KMS-11 (cell line): ENCODE measurements at regions not wholly inside any gene's neighbourhood (a gene's known extent, or its start where the extent isn't known, plus 50 kb on each side); places are given as distances from the start of the nearest gene placed in this dataset.

ENCODE experiments used
- H2AFZ ChIP-seq: fragments of 200-600 bp; sonication (generic); 2 replicates; pipeline ENCODE4 v1.6.1; 2016; ENCODE audit warnings: antibody characterized with exemption, mixed run types, low read depth
- H3K27ac ChIP-seq: fragments of 200-600 bp; sonication (generic); 2 replicates; pipeline ENCODE4 v1.6.1; 2016; ENCODE audit warnings: mild to moderate bottlenecking, mixed run types
- H3K27me3 ChIP-seq: fragments of 200-600 bp; sonication (generic); 2 replicates; pipeline ENCODE4 v1.6.1; 2017; ENCODE audit warnings: mild to moderate bottlenecking, low read depth, mixed run types, moderate library complexity; ENCODE audit not compliant: insufficient read depth
- H3K36me3 ChIP-seq: fragments of 200-600 bp; sonication (generic); 2 replicates; pipeline ENCODE4 v1.6.1; 2017; ENCODE audit warnings: mild to moderate bottlenecking, mixed run types; ENCODE audit not compliant: insufficient read depth
- H3K4me1 ChIP-seq: fragments of 200-600 bp; sonication (generic); 2 replicates; pipeline ENCODE4 v1.6.1; 2016; ENCODE audit warnings: mild to moderate bottlenecking, low read depth, mixed run types; ENCODE audit not compliant: poor library complexity, severe bottlenecking
- H3K4me2 ChIP-seq: fragments of 200-600 bp; sonication (generic); 2 replicates; pipeline ENCODE4 v1.7.0; 2016; ENCODE audit warnings: mild to moderate bottlenecking, mixed run types
- H3K4me3 ChIP-seq: fragments of 200-600 bp; sonication (generic); IDR thresholded peaks from 2 replicates; pipeline ENCODE4 v1.6.1; 2017; ENCODE audit warnings: low read depth, low read length, mixed read lengths; ENCODE audit not compliant: insufficient read depth
- H3K79me2 ChIP-seq: fragments of 200-600 bp; sonication (generic); 2 replicates; pipeline ENCODE4 v1.6.1; 2016; ENCODE audit warnings: low read depth, mixed run types; ENCODE audit not compliant: insufficient read depth
- H3K9ac ChIP-seq: fragments of 200-600 bp; sonication (generic); 2 replicates; pipeline ENCODE4 v1.6.1; 2016; ENCODE audit warnings: mild to moderate bottlenecking, mixed run types
- H4K20me1 ChIP-seq: fragments of 200-600 bp; sonication (generic); 2 replicates; pipeline ENCODE4 v1.6.1; 2016; ENCODE audit warnings: mild to moderate bottlenecking, mixed run types; ENCODE audit not compliant: insufficient read depth
- CTCF ChIP-seq: fragments of 200-600 bp; sonication (generic); conservative IDR thresholded peaks from 2 replicates; pipeline ENCODE4 v1.6.1; 2017; ENCODE audit warnings: low read depth, mild to moderate bottlenecking, antibody characterized with exemption, low read length, moderate library complexity, mixed read lengths

DNA sequence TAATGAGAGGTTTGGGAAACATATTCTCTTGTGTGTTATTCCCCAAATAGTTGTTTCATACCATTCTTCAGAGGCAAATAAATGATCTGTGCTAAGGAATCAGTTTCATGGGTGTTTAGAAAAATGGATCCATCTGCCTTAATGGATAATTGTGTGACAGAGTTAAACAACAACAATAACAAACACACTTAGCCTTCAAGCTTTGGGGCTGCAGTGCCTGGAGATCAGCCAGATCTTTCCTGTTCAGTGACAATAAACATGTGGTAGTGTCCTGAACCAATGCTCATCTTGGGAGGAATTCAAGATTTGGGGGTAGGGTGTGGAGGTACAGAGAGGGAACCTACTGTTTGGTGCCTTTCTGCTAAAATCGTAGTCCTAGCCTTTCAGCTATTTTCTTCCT is 93.7 kb upstream of the PRICKLE1 start:
- no peaks in the 10 kb centered on the region for H3K79me2 ChIP-seq
- H3K27ac ChIP-seq = no peak overlapping the region
- no peak overlapping the region for H3K4me3 ChIP-seq
- H3K4me1 ChIP-seq = peaks cover 12% of the 10 kb centered on the region
- no peaks in the 10 kb centered on the region for H3K36me3 ChIP-seq
- H3K27me3 ChIP-seq = no peaks in the 10 kb centered on the region
- TF ChIP-seq CTCF = no peak
- no peaks in the 10 kb centered on the region for H4K20me1 ChIP-seq
- H3K9ac ChIP-seq = no peak overlapping the region
- H3K4me2 ChIP-seq = no peak overlapping the region
- H2AFZ ChIP-seq = no peak overlapping the region

DNA sequence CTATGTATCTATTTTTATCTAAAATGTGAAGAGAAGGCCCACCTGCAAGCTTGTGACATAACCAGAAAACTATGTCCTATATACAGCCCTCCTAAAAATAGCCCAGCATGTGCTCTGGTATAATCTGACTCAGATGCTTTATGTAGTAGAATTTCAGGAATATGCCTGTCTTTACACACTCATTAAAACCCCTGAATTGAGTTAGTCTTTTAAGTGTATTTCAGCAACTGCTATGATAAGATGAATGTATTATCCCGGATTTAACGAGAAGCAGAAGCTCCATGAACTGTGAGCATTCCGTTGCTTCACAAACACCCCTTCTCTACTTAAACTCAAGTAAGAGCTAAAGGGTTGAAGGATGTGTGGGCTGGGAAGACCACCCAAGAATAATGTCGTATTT is 89.9 kb upstream of the PRICKLE1 start:
- TF ChIP-seq CTCF = no peak
- Histone ChIP-seq H3K4me1 (peaks cover 12% of the 10 kb centered on the region), H3K27ac (no peak overlapping the region), H3K79me2 (no peaks in the 10 kb centered on the region), H4K20me1 (no peaks in the 10 kb centered on the region), H3K4me3 (no peak overlapping the region), H3K36me3 (no peaks in the 10 kb centered on the region), H3K4me2 (peak overlapping the region; percentile 34), H3K27me3 (no peaks in the 10 kb centered on the region), H3K9ac (no peak overlapping the region), H2AFZ (0 out of 2 replicates have a peak overlapping the region, but pooled peaks have one; percentile 3)

GRCh38 chr12:42677461-42677860 is 87.9 kb upstream of the PRICKLE1 start:
- H3K9ac ChIP-seq = no peak overlapping the region
- H3K36me3 ChIP-seq = no peaks in the 10 kb centered on the region
- no peak overlapping the region for H3K4me3 ChIP-seq
- no peak overlapping the region for H3K4me2 ChIP-seq
- no peaks in the 10 kb centered on the region for H3K27me3 ChIP-seq
- TF ChIP-seq CTCF = no peak
- H2AFZ ChIP-seq = no peak overlapping the region
- H3K27ac ChIP-seq = no peak overlapping the region
- no peaks in the 10 kb centered on the region for H4K20me1 ChIP-seq
- H3K79me2 ChIP-seq = no peaks in the 10 kb centered on the region
- peaks cover 12% of the 10 kb centered on the region for H3K4me1 ChIP-seq

DNA sequence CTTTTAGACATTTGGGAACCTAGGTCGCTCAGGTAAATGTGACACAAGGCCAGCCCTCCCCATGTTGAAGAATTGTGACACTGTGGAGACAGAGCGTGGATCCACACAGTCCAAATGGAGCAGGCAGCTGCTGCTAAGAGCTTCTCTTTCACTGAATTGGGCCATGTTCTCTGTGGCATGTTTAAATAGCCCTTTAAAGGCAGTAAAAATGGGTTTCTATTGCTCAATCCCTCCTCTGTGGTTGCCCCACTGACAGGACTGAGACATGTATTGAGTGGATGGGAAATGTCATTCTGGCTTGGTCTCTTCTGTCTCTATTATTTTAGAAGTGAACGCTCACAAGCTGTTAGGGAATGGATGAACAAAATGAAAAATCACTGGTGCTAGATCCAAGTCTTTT is 84.0 kb upstream of the PRICKLE1 start:
- Histone ChIP-seq H3K4me1 (no peaks in the 10 kb centered on the region), H3K9ac (no peak overlapping the region)

More for the DNA sequence above, 84.0 kb upstream of the PRICKLE1 start:
- Histone ChIP-seq H3K79me2 (no peaks in the 10 kb centered on the region), H4K20me1 (no peaks in the 10 kb centered on the region), H3K27ac (no peak overlapping the region), H3K4me3 (no peak overlapping the region), H2AFZ (no peak overlapping the region), H3K27me3 (no peaks in the 10 kb centered on the region), H3K4me2 (no peak overlapping the region), H3K36me3 (no peaks in the 10 kb centered on the region)
- TF ChIP-seq CTCF = no peak
